IPS-NIHi7 (cell line): ENCODE measurements at regions not wholly inside any gene's neighbourhood (a gene's known extent, or its start where the extent isn't known, plus 50 kb on each side); places are given as distances from the start of the nearest gene placed in this dataset.
"Not testable (repeated sequence)": the region's sequence is repeated elsewhere in the genome, so short reads cannot be mapped to it uniquely, and the experiment has no call there.

Experiments
- DNase-seq: peaks from one replicate; pipeline ENCODE4 v3.0.0; 2012; ENCODE audit warnings: mixed read lengths; ENCODE audit errors: extremely low spot score

DNA sequence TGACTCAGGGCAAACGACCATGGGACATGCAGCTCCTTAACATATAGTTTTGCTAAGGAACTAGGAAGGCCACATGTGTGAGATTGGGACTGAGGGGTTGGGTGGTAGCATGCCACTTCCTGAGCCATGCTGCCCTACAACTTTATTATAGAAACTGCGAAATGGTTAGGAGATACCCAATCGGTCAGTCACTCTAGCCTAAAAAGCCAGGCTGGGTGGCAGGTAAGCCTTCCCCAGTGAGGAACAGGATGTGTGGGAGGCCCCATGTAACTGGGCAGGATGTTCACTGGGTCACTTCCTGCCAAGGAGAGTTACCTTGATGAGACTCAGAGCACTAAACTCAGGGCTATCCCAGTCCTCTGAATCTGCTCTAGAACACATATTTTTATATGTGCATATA is 123.5 kb downstream of the MAP3K7 start:
- no peak for DNase-seq

DNA sequence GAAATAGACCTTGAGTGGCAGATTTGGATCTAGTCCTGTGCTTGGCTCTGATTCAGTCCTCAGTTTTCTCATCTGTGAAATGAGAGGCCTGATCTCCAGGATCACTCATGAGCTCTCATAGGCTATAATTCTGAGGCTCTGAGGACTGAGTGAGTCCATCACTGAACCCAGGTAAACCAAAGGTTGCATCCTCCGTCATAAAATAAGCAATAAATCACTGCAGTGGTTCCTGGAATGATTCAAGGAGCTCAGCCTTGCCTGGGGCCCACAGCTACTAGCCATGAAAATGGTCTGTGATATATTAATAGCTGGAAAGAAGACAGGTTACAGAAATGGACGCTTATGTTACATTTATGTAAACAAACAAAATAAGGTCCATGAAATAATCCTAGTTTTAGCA is 124.8 kb downstream of the MAP3K7 start:
- DNase-seq, result no peak

DNA sequence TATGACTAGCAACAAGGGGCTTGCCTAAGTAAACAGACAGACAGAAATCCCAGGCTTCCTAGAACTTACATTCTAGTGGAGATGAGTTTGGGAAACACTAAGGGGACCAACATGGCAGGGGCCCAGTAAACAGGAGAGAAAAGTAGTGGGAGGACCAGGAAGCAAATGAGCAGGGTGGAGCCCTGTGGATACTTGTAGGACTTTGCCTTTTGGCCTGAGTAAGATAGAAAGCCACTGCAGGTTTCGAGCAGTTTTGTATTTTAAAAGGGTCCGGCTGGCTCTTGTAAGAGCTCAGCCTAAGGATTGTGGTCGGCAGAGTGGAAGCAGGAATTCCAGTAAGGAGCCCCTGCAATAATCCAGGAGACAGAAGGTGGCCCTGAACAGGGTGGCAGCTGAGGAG is 125.5 kb downstream of the MAP3K7 start:
- DNase-seq, result no peak

DNA sequence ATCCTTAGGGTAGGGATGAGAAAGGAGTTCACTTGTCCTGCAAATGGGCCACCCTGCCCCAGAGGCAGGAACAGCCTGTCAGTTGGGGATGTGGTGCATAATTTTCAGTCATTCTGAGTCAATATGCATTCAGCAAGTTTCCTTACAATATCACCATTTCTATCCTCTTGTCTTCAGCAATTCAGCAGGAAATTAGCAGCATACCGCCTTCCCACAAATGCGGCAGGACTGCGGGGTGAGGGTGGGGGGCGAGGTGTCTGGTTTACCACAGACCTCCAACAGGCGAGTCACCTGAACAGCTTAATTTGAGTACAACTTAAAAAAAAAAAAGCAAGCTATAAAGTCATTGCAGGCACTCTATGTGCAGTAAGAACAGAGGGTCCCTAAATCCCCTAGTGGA is 126.8 kb downstream of the MAP3K7 start:
- no peak for DNase-seq

DNA sequence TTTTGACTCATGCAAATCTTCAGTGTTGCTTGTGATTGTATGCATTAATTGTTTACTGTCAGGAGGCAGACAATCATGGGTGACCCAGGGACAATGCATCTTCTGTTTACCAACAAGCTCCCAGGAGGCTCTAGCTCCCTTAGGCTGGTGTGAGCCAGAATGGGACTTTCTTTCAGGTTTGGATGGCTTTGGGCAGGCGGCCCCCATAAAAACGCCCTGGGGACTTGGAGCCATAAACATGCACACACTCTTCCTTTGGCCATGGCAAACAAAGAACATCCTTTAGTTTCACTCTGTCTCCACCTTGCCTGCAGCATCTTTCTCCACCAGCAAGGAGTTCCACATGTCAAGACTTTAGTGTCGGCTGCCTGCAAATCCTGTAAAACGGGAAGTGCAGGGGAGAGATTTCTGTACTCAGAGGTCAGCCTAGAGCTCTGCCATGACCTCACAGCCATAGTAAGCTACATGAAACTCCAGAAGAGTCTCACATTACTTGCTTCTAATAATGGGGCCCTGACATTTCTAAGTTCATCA is 127.6 kb downstream of the MAP3K7 start:
- no peak for DNase-seq

DNA sequence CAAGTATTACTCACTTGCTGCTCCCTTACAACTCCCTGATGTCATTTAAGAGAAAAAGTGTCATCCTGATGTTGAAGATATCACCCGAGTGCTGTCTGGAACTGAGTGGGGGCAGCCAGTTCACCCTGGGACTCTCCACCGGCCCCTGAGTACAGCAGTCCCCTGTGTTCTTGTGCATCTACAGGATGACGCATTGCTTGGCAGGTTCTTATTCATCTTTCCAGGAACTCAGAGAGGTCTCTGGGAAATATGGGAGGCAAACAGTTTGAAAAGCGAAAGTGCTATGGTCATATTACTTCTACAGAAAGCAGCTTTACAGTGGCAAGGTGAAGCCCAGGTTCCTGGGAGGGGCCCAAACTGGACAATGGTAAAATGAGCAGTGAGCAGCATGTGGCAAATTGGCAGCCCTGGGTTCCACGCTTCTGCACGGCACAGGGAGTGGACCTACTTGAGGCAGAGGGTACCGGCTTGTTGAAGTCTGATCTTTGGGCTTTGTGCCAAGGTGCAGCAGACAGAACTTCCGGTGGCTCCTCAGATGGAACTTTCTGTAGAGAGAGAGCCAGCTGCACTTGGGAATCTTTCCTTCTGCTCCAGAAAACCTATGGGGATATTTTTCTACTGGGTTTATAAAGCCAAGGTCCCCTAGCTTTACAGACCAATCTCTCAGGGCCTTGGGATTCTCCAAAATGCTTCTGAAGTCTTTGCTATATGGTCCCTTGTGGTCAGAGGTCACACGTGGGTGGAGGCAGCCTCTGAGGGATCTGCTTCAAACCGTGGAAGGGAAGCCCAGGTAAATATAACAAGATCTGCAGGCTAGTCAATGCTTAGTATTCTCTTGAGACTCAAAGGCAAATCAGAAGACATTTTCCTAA is 128.3 kb downstream of the MAP3K7 start:
- no peak for DNase-seq

DNA sequence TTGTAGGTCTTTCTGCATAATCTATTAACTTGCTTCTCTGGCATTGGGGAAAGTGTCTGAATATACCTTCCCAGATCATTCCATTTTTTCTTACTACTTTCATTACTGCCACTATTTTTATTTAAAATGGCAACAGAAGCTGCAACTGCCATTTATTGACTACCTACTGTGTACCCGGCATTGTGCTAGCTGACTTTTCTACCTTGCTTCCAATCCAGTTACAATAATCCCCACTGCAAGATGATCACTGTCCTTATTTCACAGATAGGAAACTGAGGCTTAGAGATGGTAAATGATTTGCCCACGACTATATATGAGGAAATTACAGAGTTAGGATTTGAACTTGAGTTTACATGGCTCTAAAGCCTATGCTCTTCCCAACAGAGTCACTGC is 129.0 kb downstream of the MAP3K7 start:
- DNase-seq, result no peak

DNA sequence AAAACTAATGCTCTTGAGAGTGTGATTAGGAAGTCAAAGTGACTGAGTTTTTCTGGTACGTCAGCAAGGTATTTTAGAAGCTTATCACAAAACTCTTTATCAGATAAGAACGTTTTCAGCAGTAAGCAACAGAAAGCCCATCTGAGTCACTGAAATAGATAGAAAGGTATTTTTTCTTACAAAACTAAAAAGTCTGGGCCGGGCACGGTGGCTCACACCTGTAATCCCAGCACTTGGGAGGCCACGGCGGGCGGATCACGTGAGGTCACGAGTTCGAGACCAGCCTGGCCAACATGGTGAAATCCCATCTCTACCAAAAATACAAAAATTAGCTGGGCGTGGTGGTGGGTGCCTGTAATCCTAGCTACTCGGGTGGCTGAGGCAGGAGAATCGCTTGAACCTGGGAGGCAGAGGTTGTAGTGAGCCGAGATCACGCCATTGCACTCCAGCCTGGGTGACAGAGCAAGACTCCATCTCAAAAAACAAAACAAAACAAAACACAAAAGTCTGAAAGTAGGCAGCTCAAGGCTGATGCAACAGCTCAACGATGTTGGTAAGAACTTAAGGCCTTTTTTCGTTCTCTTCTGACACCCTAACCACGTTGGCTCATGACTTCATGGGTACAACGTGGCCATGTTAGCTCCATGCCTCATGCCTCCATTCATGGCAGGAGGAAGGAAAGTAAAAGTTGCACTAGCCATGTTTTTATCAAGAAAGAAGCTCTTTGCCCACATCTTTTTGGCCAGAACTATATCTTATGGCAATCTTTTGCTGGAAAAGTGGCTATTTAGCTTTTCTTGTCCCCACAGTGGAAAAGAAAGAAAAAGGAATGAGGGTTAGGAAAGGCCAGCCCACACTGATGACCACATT is 129.6 kb downstream of the MAP3K7 start:
- not testable (repeated sequence) for DNase-seq

DNA sequence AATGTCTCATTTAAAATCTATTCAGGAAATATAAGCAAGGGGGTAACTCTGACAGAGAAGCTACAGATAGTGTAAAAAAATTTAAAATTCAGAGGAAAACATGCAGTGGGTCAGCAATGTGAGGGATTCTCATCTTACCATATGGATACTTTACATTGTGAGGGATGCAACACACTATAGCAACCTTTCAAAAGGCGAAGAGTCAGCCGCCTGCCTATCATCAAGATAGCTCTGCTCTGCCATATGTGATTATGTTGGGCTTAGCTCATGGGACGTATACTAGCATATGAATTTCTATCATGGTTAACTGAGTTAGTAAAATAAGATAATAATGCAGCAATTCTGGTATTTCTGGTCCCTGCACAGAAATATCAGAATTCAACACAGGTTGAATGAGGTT is 130.9 kb downstream of the MAP3K7 start:
- DNase-seq, result no peak

DNA sequence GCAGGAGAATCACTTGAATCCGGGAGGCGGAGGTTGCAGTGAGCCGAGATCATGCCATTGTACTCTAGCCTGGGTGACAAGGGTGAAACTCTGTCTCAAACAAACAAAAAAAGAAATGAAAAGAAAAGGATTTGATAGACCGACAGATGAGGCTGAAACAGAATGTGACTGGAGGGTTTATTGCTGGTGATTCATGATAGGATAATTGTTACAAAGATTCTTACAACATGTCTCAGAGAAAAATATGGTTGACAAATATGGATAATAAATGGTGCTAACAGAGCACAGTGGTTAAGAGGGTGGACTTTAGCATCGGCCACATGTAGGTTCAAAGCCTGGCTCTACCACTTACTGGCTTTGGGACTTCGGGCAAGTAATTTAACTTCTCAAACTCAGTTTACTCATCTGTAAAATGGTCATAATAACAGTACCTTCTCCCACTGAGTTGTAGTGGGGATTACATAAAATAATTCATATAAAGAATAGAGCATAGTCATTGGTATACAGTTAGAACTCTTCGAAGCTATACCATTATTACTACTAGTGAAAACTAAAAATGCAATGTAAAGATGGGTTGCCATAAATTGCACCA is 131.9 kb downstream of the MAP3K7 start:
- no peak for DNase-seq

DNA sequence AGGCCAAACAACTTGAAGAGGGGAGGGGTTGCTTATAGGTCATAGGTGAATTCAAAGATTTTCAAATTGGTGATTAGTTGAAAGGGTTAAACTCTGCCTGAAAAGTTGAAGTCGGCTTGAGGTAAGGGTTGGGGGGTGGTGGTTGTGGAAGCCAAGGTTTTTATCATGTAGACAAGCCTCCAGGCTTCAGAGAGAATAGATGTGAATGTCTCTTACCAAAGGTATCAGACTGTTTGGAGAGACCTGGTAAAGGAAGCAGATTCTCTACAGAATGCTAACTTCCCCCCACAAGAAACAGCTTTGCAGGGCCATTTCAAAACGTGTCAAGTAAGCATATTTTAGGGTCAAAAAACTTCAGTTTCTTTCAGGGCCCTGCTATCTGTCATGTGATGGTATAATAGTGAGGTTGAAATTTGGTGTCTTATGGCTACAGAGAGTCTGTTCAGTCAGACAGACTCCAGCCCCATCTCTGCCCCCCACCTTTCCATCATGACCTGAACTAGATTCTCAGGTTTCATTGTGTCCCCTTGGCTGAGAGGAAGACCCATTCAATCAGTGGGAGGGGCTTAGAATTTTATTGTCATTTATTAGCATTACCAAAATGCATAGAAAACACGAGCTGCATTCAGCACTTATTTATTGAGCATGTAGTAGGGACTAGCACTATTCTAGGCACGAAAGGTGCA is 136.5 kb downstream of the MAP3K7 start:
- DNase-seq, result no peak

DNA sequence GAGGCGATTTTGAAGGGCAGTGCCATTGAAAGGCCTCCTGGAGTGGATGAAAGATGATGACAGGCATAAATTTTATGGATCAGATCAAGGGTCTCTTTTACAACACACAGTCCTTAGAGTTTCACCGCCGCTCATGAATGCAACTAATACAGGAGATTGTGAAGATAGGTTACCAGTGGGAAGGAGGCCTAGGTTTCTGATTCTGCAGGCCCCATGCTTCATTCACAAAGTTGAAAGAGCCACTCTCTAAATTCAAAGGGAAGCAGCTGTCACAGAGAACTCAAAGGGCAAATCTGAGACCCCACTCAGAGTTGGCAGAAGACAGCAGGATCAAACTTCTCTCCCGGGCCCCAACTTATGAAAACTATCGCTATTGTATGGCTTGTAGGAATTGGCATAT is 137.6 kb downstream of the MAP3K7 start:
- no peak for DNase-seq

DNA sequence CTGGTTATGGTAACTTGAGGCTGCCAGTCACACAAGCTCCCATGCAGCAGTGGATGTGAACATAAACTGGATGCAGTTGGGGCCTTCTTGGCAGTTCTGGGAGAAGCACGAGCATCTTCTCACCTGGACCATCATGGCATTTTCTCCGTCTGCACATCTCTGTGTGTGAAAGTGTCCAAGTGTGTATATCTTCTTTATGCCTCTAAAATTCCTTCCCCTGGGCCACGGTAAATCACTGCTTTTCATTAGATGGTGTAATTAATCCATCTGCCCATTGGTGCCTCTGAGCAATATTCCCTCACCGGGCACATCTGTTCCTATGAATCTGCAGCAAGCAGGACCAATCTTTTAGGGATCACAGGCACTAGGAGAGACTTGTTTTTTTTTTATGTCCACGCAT is 138.0 kb downstream of the MAP3K7 start:
- DNase-seq, result no peak

DNA sequence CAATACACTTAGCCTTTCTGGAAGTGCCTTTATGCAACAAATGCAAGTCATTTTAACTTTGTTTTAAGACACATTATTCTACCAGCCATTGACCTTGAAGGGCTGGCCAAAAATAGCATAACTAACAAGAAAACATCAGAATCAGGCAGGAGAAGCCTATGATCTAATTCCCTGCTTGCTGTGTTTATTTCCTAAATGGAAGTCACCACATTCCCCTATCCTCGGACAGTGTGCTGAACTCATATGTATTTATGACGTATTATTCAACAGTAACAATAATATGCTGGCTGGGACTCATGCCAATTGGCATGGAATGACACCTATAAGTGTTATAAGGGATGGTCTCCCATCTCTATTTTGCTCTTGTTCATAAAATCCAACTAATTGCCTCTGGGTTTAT is 140.7 kb downstream of the MAP3K7 start:
- no peak for DNase-seq

DNA sequence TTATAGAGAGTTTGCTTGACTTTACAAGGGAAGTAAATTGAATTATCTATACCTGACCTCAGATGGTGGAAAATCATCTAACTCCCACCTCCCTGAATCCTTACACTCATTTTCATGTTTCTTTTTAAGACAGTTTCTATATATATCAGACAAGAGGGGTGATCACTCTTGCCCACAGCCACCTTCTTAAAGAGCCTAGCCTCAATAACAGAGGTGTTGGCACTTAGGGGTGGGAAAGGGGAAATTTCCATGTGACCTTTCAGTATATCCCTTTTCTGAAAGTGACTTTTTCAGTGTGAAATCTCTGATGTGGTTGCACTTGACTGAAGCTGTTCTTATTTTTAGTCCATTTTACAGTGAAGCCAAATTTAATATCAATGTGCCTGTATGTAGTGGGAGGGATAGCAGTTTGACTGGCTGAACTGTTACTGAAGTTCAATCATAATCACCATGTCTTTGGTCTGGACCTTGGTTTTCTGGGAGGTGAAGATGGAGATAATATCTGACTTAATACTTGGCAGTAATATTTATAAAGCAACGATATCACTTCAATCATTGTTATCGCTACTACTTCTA is 141.3 kb downstream of the MAP3K7 start:
- no peak for DNase-seq

DNA sequence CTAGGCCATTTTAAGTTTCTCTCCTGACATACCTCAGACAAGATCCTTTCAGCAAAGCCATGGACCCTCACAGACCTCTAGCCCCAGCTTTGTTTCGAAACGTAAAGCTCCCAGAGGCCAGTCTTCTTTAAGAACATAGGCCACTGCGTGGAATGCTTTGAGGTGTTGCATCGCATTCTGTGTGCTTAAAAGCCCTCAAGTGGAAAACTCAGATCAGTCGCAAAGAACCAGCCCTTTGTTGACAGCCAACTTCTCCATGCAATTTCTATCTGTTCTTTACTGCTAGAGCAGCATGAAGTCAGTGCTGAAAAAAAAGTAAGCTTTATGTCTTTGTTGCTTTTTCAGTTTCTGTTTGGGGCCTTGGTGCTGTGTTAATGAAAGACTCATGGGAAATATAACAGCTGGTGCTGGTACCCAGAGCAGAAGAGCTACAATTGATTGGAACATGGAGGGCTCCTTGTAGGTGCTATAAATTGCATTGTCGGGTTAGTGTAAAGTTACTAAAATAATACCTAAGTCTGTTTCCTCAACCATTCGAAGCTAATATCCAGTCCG is 142.6 kb downstream of the MAP3K7 start:
- no peak for DNase-seq

DNA sequence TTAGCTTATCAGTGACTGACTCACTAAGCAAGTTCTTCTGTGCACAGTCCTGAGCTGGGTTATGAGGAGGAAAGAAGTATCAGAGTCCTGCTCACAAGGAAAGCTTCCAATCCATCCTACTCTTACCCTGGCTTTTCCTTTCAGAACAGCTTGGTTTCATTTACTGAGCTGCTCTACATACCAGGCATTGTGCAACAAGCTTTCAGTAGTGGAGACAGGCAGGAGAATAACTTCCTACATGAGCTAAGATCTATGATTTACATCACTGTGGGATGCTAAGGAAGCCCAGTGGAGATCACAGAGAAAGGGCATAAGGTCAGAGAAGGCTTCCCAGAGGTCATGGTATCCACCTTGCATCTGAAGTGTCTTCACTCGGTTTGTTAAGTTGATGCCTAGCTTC is 144.5 kb downstream of the MAP3K7 start:
- no peak for DNase-seq

DNA sequence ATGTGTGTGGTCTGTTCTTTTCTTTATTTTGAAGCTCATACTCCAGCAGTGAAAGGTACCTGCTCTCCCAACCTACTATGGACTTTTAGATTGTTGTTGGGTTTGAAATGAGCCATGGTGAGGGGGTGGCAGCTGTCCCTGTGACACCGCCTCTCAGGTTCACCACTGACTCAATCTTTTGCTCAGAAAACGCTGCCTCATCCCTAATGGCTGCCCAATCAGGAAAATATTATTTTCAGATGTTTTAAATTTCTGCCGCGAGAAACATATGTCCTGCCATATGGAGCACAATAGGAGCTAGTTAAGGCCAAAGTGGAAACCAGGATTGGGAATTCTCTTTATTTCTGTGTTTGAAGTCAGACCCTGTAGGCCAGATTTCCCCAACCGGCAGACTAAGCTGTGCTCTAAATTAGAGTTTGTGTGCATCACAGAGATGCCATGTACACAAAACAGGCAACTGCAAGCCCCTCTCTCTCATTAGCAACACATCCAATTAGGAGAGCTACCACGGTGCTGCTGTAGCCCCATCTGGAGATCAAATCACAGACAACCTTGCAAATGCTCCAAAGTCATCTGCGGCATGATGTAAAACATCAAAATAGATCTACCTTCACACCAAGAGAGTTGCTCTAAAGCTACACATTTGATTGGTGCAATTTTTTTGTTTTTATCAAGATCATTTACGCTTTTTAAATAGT is 144.1 kb upstream of the BACH2 start:
- DNase-seq, result no peak

DNA sequence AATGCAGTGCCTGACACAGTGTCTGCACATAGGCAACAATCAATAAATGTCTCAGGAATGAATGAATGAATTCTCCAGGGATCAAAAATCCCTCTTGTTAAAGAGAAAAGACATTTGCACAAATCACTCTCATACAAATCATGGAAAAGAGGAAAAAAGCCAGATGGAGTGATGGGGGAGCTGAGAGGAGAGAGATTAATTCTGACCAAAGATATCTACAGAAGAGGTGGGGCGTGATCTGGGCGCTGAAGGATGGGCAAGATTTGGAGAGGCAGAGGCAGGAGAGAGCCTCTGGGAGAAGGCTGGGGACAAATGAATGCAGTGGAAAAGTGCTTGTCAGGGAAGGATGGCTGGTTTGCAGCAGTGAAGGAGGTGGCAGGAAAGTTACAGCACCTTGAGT is 142.9 kb upstream of the BACH2 start:
- no peak for DNase-seq

DNA sequence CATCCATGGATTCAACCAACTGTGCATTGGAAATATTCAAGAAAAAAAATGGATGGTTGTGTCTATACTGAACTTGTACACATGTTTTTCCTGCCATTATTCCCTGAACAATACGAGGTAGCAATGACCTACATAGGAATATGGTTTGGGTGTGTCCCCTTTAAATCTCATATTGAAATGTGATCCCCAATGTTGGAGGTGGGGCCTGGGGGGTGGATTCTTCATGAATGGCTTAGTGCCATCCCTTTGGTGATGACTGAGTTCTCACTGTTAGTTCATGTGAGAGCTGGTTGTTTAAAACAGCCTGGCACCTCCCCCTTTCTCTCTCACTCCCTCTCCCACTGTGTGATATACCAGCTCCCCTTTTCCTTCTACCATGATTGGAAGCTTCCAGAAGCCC is 139.8 kb upstream of the BACH2 start:
- no peak for DNase-seq
